Muscle of leg (tissue), 3 donors: ENCODE measurements at regions not wholly inside any gene's neighbourhood (a gene's known extent, or its start where the extent isn't known, plus 50 kb on each side); places are given as distances from the start of the nearest gene placed in this dataset.

Source experiments
- DNase-seq: peaks from one replicate; pipeline ENCODE4 v3.0.0; 2013
- H3K27ac ChIP-seq: one replicate; pipeline ENCODE4 v1.5.1; 2013; ENCODE audit warnings: mild to moderate bottlenecking, low read length, control low read depth
- H3K27me3 ChIP-seq: one replicate; pipeline ENCODE4 v1.6.1; 2013; ENCODE audit warnings: low read length; ENCODE audit not compliant: control insufficient read depth, insufficient read depth
- H3K36me3 ChIP-seq: one replicate; pipeline ENCODE4 v1.6.1; 2013; ENCODE audit warnings: low read length; ENCODE audit not compliant: control insufficient read depth, insufficient read depth
- H3K4me1 ChIP-seq: one replicate; pipeline ENCODE4 v1.6.1; 2013; ENCODE audit warnings: low read length; ENCODE audit not compliant: control insufficient read depth, insufficient read depth
- H3K4me3 ChIP-seq: one replicate; pipeline ENCODE4 v1.5.1; 2013; ENCODE audit warnings: low read length, control low read depth
- H3K9me3 ChIP-seq: replicated peaks from 2 replicates; pipeline ENCODE4 v1.6.1; 2013; ENCODE audit warnings: low read depth, low read length; ENCODE audit not compliant: control insufficient read depth
- WGBS: methylation state at CpG from one replicate; pipeline ENCODE4 v1.1.5; 2013; ENCODE audit warnings: missing lambda C conversion rate; ENCODE audit not compliant: insufficient coverage; 5-methylcytosine and 5-hydroxymethylcytosine counted together

- no peaks in the 10 kb centered on the region for H3K27me3 ChIP-seq
- no peaks in the 10 kb centered on the region for H3K4me1 ChIP-seq
- H3K4me3 ChIP-seq, result no peak overlapping the region
- H3K36me3 ChIP-seq, result no peaks in the 10 kb centered on the region
- peak; percentile 60 for DNase-seq
- WGBS, result no CpG with 5 or more reads among the region's 4 CpGs
- no peak overlapping the region for H3K27ac ChIP-seq
- H3K9me3 ChIP-seq, result peaks cover 9% of the 10 kb centered on the region
These were observed 455.7 kb upstream of the TCF4 start for GRCh38 chr18:56043641-56044061.

GRCh38 chr18:56042915-56043536 is 455.0 kb upstream of the TCF4 start:
- no peaks in the 10 kb centered on the region for H3K27me3 ChIP-seq
- WGBS, result 56% methylated on average over 1 of the region's 2 CpGs
- no peaks in the 10 kb centered on the region for H3K36me3 ChIP-seq
- no peak for DNase-seq
- H3K27ac ChIP-seq, result no peak overlapping the region
- no peak overlapping the region for H3K4me3 ChIP-seq
- H3K9me3 ChIP-seq, result peaks cover 3% of the 10 kb centered on the region
- no peaks in the 10 kb centered on the region for H3K4me1 ChIP-seq

- DNase-seq, result no peak
- no peaks in the 10 kb centered on the region for H3K36me3 ChIP-seq
- no peaks in the 10 kb centered on the region for H3K27me3 ChIP-seq
- H3K9me3 ChIP-seq, result peaks cover 1% of the 10 kb centered on the region
- 90% methylated on average over 5 of the region's 8 CpGs for WGBS
- H3K27ac ChIP-seq, result no peak overlapping the region
- H3K4me1 ChIP-seq, result no peaks in the 10 kb centered on the region
- no peak overlapping the region for H3K4me3 ChIP-seq
These were observed 450.4 kb upstream of the TCF4 start for GRCh38 chr18:56038171-56039030.

- Histone ChIP-seq H3K9me3 (peaks cover 7% of the 10 kb centered on the region), H3K4me1 (no peaks in the 10 kb centered on the region), H3K4me3 (no peak overlapping the region), H3K27ac (no peak overlapping the region), H3K36me3 (no peaks in the 10 kb centered on the region), H3K27me3 (no peaks in the 10 kb centered on the region)
- DNase-seq, result peak; percentile 35
- WGBS, result no CpG with 5 or more reads among the region's 2 CpGs
These were observed 448.7 kb upstream of the TCF4 start for GRCh38 chr18:56036741-56037140.

- DNase-seq, result no peak
- WGBS, result no CpG with 5 or more reads among the region's 3 CpGs
These were observed 447.6 kb upstream of the TCF4 start for GRCh38 chr18:56035546-56035945.

GRCh38 chr18:56034949-56035348 is 447.0 kb upstream of the TCF4 start:
- Histone ChIP-seq H3K27me3 (no peaks in the 10 kb centered on the region), H3K4me1 (no peaks in the 10 kb centered on the region), H3K4me3 (no peak overlapping the region), H3K9me3 (peaks cover 7% of the 10 kb centered on the region), H3K36me3 (no peaks in the 10 kb centered on the region), H3K27ac (no peak overlapping the region)
- no peak for DNase-seq
- no CpG with 5 or more reads among the region's 2 CpGs for WGBS

More at GRCh38 chr18:56035546-56035945, 447.6 kb upstream of the TCF4 start:
- Histone ChIP-seq H3K9me3 (peaks cover 7% of the 10 kb centered on the region), H3K36me3 (no peaks in the 10 kb centered on the region), H3K27me3 (no peaks in the 10 kb centered on the region), H3K27ac (no peak overlapping the region), H3K4me1 (no peaks in the 10 kb centered on the region), H3K4me3 (no peak overlapping the region)

GRCh38 chr18:56030060-56030459 is 442.1 kb upstream of the TCF4 start:
- DNase-seq, result no peak
- Histone ChIP-seq H3K27ac (no peak overlapping the region), H3K4me1 (no peaks in the 10 kb centered on the region), H3K36me3 (no peaks in the 10 kb centered on the region), H3K9me3 (peaks cover 7% of the 10 kb centered on the region), H3K27me3 (no peaks in the 10 kb centered on the region), H3K4me3 (no peak overlapping the region)
- WGBS, result no CpG with 5 or more reads among the region's 3 CpGs

- Histone ChIP-seq H3K27ac (no peak overlapping the region), H3K27me3 (no peaks in the 10 kb centered on the region), H3K4me1 (no peaks in the 10 kb centered on the region), H3K9me3 (peaks cover 7% of the 10 kb centered on the region), H3K4me3 (no peak overlapping the region), H3K36me3 (no peaks in the 10 kb centered on the region)
- no peak for DNase-seq
- no CpG with 5 or more reads among the region's 1 CpG for WGBS
These were observed 440.5 kb upstream of the TCF4 start for GRCh38 chr18:56028514-56028913.

- no CpG with 5 or more reads among the region's 2 CpGs for WGBS
These were observed 438.5 kb upstream of the TCF4 start for GRCh38 chr18:56026509-56026908.

GRCh38 chr18:56021809-56022195 is 433.8 kb upstream of the TCF4 start:
- Histone ChIP-seq H3K4me3 (no peak overlapping the region), H3K27ac (peak overlapping the region; percentile 69), H3K4me1 (no peaks in the 10 kb centered on the region), H3K36me3 (no peaks in the 10 kb centered on the region), H3K27me3 (no peaks in the 10 kb centered on the region), H3K9me3 (no peaks in the 10 kb centered on the region)
- WGBS, result no CpG with 5 or more reads among the region's 1 CpG
- DNase-seq, result no peak

More at GRCh38 chr18:56026509-56026908, 438.5 kb upstream of the TCF4 start:
- H3K36me3 ChIP-seq, result no peaks in the 10 kb centered on the region
- H3K4me1 ChIP-seq, result no peaks in the 10 kb centered on the region
- no peak overlapping the region for H3K27ac ChIP-seq
- peak; percentile 65 for DNase-seq
- no peaks in the 10 kb centered on the region for H3K27me3 ChIP-seq
- no peak overlapping the region for H3K4me3 ChIP-seq
- no peaks in the 10 kb centered on the region for H3K9me3 ChIP-seq
